ENCODE measurements at regions not wholly inside any gene's neighbourhood (a gene's known extent, or its start where the extent isn't known, plus 50 kb on each side); places are given as distances from the start of the nearest gene placed in this dataset.

DNA sequence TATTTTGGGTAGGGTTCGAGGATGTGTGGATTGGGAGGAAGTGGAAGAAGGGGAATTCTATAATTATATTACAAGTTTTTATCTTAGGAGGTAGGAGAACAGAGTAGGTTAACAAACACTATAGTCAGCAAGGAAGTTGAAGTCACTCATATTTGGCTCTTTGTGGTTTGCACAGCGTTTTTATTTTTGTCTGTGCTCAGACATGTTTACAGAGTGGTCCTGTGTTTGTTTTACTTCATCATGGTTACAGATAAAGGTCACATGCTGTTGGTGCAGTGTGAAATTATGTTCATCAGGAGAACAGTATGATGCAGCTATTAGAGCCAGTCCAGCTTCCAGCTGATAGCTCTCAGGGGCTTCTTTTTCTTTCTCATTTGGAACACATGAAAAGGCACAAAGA, 299.9 kb upstream of the SFRP2 start:
- TF ChIP-seq, protein P1, sequence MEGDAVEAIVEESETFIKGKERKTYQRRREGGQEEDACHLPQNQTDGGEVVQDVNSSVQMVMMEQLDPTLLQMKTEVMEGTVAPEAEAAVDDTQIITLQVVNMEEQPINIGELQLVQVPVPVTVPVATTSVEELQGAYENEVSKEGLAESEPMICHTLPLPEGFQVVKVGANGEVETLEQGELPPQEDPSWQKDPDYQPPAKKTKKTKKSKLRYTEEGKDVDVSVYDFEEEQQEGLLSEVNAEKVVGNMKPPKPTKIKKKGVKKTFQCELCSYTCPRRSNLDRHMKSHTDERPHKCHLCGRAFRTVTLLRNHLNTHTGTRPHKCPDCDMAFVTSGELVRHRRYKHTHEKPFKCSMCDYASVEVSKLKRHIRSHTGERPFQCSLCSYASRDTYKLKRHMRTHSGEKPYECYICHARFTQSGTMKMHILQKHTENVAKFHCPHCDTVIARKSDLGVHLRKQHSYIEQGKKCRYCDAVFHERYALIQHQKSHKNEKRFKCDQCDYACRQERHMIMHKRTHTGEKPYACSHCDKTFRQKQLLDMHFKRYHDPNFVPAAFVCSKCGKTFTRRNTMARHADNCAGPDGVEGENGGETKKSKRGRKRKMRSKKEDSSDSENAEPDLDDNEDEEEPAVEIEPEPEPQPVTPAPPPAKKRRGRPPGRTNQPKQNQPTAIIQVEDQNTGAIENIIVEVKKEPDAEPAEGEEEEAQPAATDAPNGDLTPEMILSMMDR (IDR thresholded peaks at IDR 0.05; ENCODE audit: extremely low read depth, insufficient read depth, missing control alignments) = no peak
- in situ Hi-C loops (cut with MboI; ENCODE audit: low pct_unique_long_range_greater_than_20kb, low sequenced_read_pairs, unreplicated experiment) = no loop called here
- DNase-seq (ENCODE audit: low spot score) = no peak

GRCh38 chr4:154086247-154086646, 297.4 kb upstream of the SFRP2 start:
- TF ChIP-seq, protein P1 (IDR thresholded peaks at IDR 0.05; ENCODE audit: extremely low read depth, insufficient read depth, missing control alignments) = no peak
- in situ Hi-C loops (cut with MboI; ENCODE audit: low pct_unique_long_range_greater_than_20kb, low sequenced_read_pairs, unreplicated experiment) = no loop called here
- DNase-seq (ENCODE audit: low spot score) = no peak

DNA sequence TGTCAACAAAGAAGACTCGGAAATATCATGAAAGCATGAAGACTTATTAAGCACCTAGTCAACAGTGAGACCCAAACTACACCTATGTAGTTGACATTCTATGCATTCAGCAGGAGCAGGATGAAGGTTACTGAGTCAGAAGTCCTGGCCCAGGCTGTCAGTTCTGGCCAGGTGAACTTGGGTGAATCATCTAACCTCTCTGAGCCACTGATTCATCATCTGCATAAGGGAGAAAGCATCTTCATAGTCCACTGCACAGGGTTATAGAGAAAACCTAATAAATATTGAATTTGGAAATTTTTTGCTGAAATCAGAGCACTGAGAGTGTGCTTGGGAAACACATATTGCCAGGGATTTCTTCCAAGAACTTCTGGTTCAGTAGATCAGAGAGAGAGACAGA, 296.0 kb upstream of the SFRP2 start:
- in situ Hi-C loops (cut with MboI; ENCODE audit: low pct_unique_long_range_greater_than_20kb, low sequenced_read_pairs, unreplicated experiment) = no loop called here
- TF ChIP-seq, protein P1 (IDR thresholded peaks at IDR 0.05; ENCODE audit: extremely low read depth, insufficient read depth, missing control alignments) = no peak
- no peak for DNase-seq (ENCODE audit: low spot score)

GRCh38 chr4:154082760-154083535, 294.1 kb upstream of the SFRP2 start:
- in situ Hi-C loops (cut with MboI; ENCODE audit: low pct_unique_long_range_greater_than_20kb, low sequenced_read_pairs, unreplicated experiment) = no loop called here
- peak; percentile 7 for DNase-seq (ENCODE audit: low spot score)
- TF ChIP-seq, protein P1 (IDR thresholded peaks at IDR 0.05; ENCODE audit: extremely low read depth, insufficient read depth, missing control alignments) = peak; percentile 43

GRCh38 chr4:154081391-154081790, 292.5 kb upstream of the SFRP2 start:
- in situ Hi-C loops (cut with MboI; ENCODE audit: low pct_unique_long_range_greater_than_20kb, low sequenced_read_pairs, unreplicated experiment) = no loop called here
- TF ChIP-seq, protein P1 (IDR thresholded peaks at IDR 0.05; ENCODE audit: extremely low read depth, insufficient read depth, missing control alignments) = no peak
- DNase-seq (ENCODE audit: low spot score) = no peak

DNA sequence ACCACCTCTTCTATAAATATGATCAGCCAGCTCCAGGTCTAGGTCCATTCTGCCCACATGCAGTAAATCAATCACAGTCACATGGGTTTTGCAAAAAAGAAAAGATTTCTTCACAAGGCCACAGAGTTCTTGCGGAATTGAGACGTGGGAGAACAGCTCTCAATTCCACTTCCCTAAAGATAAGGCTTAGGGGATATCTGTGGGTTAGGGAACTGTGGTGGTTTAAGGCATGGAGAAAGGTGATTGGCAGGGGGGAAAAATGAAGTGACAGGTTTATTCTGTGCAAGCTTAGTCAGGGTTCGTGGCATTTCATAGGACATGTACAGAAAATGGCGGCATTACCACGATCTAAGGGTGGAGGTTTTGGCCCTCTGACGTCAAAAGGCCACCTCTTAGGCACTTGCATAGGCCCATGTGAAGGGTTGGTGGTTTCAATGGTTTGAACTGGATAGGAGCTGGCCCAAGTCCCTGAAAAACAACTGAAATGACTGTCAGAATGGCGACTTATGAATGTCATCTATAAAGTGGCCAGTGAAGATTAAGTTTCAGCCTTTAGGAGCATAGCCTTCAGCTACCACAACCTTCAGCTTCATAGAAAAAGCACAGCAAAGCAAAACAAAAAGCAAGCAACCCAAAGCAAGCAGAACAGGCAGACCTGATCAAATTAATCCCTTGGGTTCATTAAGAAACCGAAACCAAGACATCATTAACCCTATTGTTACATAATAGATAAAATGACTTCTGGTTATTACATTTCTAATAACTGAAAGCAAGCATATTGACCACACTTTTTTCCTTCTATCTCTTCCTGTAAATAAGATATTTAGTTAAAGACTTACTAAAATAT, 289.8 kb upstream of the SFRP2 start:
- DNase-seq (ENCODE audit: low spot score) = no peak
- in situ Hi-C loops (cut with MboI; ENCODE audit: low pct_unique_long_range_greater_than_20kb, low sequenced_read_pairs, unreplicated experiment) = no loop called here
- TF ChIP-seq, protein P1 (IDR thresholded peaks at IDR 0.05; ENCODE audit: extremely low read depth, insufficient read depth, missing control alignments) = no peak
